DOHH2 (cell line): ENCODE measurements at regions not wholly inside any gene's neighbourhood (a gene's known extent, or its start where the extent isn't known, plus 50 kb on each side); places are given as distances from the start of the nearest gene placed in this dataset.

Source experiments
- H3F3A ChIP-seq: fragments of 200-600 bp; sonication (generic), shearing (Covaris generic); 2 replicates; pipeline ENCODE4 v1.6.0; 2016; ENCODE audit warnings: antibody characterized with exemption, mild to moderate bottlenecking; ENCODE audit not compliant: control insufficient read depth, insufficient read depth
- H3K27ac ChIP-seq: fragments of 200-600 bp; sonication (generic); 2 replicates; pipeline ENCODE4 v1.5.1; 2014; ENCODE audit warnings: low read depth, mild to moderate bottlenecking, low read length, moderate library complexity
- H3K27me3 ChIP-seq: fragments of 200-600 bp; sonication (generic); 2 replicates; pipeline ENCODE4 v1.6.1; 2014; ENCODE audit warnings: mild to moderate bottlenecking, low read length, mixed read lengths; ENCODE audit not compliant: control insufficient read depth
- H3K36me3 ChIP-seq: fragments of 200-600 bp; sonication (generic); 2 replicates; pipeline ENCODE4 v1.6.1; 2014; ENCODE audit warnings: mild to moderate bottlenecking, low read length, moderate library complexity, mixed read lengths; ENCODE audit not compliant: control insufficient read depth
- H3K4me1 ChIP-seq: fragments of 200-600 bp; sonication (generic); 2 replicates; pipeline ENCODE4 v1.6.1; 2014; ENCODE audit warnings: mild to moderate bottlenecking, low read length, mixed read lengths; ENCODE audit not compliant: control insufficient read depth
- H3K4me2 ChIP-seq: fragments of 200-600 bp; sonication (generic); 2 replicates; pipeline ENCODE4 v1.6.0; 2014; ENCODE audit warnings: mild to moderate bottlenecking, low read length, moderate library complexity
- H3K4me3 ChIP-seq: fragments of 200-600 bp; sonication (generic); 2 replicates; pipeline ENCODE4 v1.5.1; 2014; ENCODE audit warnings: mild to moderate bottlenecking, low read length, mixed read lengths
- H3K79me2 ChIP-seq: fragments of 200-600 bp; sonication (generic); 2 replicates; pipeline ENCODE4 v1.6.1; 2014; ENCODE audit warnings: mild to moderate bottlenecking, low read length, mixed read lengths; ENCODE audit not compliant: control insufficient read depth
- H3K9me2 ChIP-seq: fragments of 200-600 bp; sonication (generic); replicated peaks from 2 replicates; pipeline ENCODE4 v1.6.1; 2014; ENCODE audit warnings: mild to moderate bottlenecking, low read length, mixed read lengths; ENCODE audit not compliant: control insufficient read depth
- H3K9me3 ChIP-seq: fragments of 200-600 bp; sonication (generic); 2 replicates; pipeline ENCODE4 v1.6.1; 2014; ENCODE audit warnings: antibody characterized with exemption, low read length, mixed read lengths; ENCODE audit not compliant: control insufficient read depth, insufficient read depth
- H4K20me1 ChIP-seq: fragments of 200-600 bp; sonication (generic); 2 replicates; pipeline ENCODE4 v1.6.0; 2014; ENCODE audit warnings: low read depth, mild to moderate bottlenecking, antibody characterized with exemption, low read length, moderate library complexity; ENCODE audit not compliant: control insufficient read depth, insufficient read depth
- CTCF ChIP-seq: fragments of 200-600 bp; sonication (generic); IDR thresholded peaks from one replicate; pipeline ENCODE4 v1.5.1; 2014; ENCODE audit warnings: antibody characterized with exemption, mild to moderate bottlenecking, low read depth, low read length; ENCODE audit not compliant: poor library complexity, severe bottlenecking
- EZH2phosphoT487 ChIP-seq: fragments of 200-600 bp; sonication (generic); IDR thresholded peaks from 2 replicates; pipeline ENCODE4 v1.6.1; 2017; ENCODE audit warnings: borderline replicate concordance, mild to moderate bottlenecking, antibody characterized with exemption, low read length, moderate library complexity, mixed read lengths

GRCh38 chr2:145635706-145636427, 1115.9 kb upstream of the ZEB2 start:
- Histone ChIP-seq H3F3A (no peaks in the 10 kb centered on the region), H3K36me3 (no peaks in the 10 kb centered on the region), H3K4me2 (no peak overlapping the region), H4K20me1 (no peaks in the 10 kb centered on the region), H3K27me3 (no peaks in the 10 kb centered on the region), H3K4me1 (peaks cover 7% of the 10 kb centered on the region; the same call in 1 of the 2 replicates), H3K4me3 (no peak overlapping the region), H3K9me2 (no peaks in the 10 kb centered on the region), H3K27ac (no peak overlapping the region), H3K79me2 (no peaks in the 10 kb centered on the region), H3K9me3 (peaks cover 4% of the 10 kb centered on the region; the same call in 1 of the 2 replicates)
- TF ChIP-seq EZH2phosphoT487: no peak

DNA sequence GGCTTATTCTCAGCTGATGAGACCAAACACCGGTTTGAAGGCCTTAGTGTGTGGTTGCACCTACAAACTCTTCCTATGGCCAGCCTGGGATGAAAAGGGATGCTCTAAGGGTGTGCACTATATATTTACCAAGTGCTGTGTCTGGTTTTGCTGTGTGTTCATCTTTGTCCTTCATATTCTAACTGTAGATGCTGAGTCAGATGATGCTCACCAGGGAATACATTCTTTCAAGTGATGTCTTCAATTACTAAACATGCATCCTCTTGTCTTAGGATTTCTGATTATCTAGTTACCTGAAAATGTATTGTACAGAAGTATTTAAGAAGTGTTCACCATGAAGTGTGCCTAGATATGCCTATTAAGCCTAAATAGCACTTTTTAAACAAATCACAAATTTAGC, 1111.6 kb upstream of the ZEB2 start:
- H3K36me3 ChIP-seq: no peaks in the 10 kb centered on the region
- no peak overlapping the region for H3K27ac ChIP-seq

DNA sequence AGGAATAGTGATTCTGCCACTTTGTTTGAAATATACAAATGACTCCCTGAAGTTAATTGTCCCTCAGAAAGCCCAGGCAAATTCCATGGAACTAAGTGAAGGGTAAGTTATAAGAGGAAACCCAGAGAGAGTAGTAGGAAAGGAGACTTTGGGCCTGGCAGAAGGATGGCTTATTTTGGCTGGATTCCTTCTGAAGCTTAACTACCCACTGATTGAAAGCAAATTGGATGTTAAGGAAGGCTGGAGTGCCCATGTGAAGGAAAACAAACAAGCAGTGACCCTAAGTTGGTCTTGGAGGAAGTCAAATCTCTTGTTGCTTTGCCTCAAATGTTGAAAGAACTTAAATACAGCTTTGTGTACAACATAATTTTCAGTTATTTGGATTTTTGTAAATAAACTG, 1106.4 kb upstream of the ZEB2 start:
- no peak for TF ChIP-seq CTCF
- TF ChIP-seq EZH2phosphoT487: no peak
- H3K9me3 ChIP-seq: peaks cover 4% of the 10 kb centered on the region; the same call in 1 of the 2 replicates

More for the DNA sequence above, 1111.6 kb upstream of the ZEB2 start:
- peaks cover 4% of the 10 kb centered on the region; the same call in 1 of the 2 replicates for H3K9me3 ChIP-seq
- no peak overlapping the region for H3K4me3 ChIP-seq
- H3K4me1 ChIP-seq: no peaks in the 10 kb centered on the region
- no peak overlapping the region for H3K4me2 ChIP-seq
- no peaks in the 10 kb centered on the region for H3K27me3 ChIP-seq
- no peak for TF ChIP-seq EZH2phosphoT487
- TF ChIP-seq CTCF: no peak
- H4K20me1 ChIP-seq: no peaks in the 10 kb centered on the region
- H3F3A ChIP-seq: no peaks in the 10 kb centered on the region
- H3K9me2 ChIP-seq: no peaks in the 10 kb centered on the region
- H3K79me2 ChIP-seq: no peaks in the 10 kb centered on the region

GRCh38 chr2:145625111-145625510, 1105.2 kb upstream of the ZEB2 start:
- no peaks in the 10 kb centered on the region for H3K36me3 ChIP-seq
- TF ChIP-seq CTCF: no peak
- no peak for TF ChIP-seq EZH2phosphoT487
- H3K9me2 ChIP-seq: no peaks in the 10 kb centered on the region
- no peak overlapping the region for H3K4me2 ChIP-seq
- no peaks in the 10 kb centered on the region for H3K4me1 ChIP-seq
- H3K9me3 ChIP-seq: peaks cover 4% of the 10 kb centered on the region
- H3F3A ChIP-seq: no peaks in the 10 kb centered on the region
- no peak overlapping the region for H3K4me3 ChIP-seq
- no peak overlapping the region for H3K27ac ChIP-seq
- no peaks in the 10 kb centered on the region for H3K27me3 ChIP-seq
- H3K79me2 ChIP-seq: no peaks in the 10 kb centered on the region
- H4K20me1 ChIP-seq: no peaks in the 10 kb centered on the region

More for the DNA sequence above, 1106.4 kb upstream of the ZEB2 start:
- Histone ChIP-seq H3K4me1 (no peaks in the 10 kb centered on the region), H3K4me2 (no peak overlapping the region), H4K20me1 (no peaks in the 10 kb centered on the region), H3K27me3 (no peaks in the 10 kb centered on the region), H3K27ac (no peak overlapping the region), H3F3A (no peaks in the 10 kb centered on the region), H3K79me2 (no peaks in the 10 kb centered on the region), H3K4me3 (no peak overlapping the region), H3K9me2 (no peaks in the 10 kb centered on the region), H3K36me3 (no peaks in the 10 kb centered on the region)
